Choroid plexus epithelial cell (primary cell): ENCODE measurements at regions not wholly inside any gene's neighbourhood (a gene's known extent, or its start where the extent isn't known, plus 50 kb on each side); places are given as distances from the start of the nearest gene placed in this dataset.

Experiments used
- DNase-seq: peaks from one replicate; pipeline ENCODE4 v3.0.0-alpha.2; 2010; ENCODE audit warnings: low read depth
- H3K4me3 ChIP-seq: 2 replicates; pipeline ENCODE4 v1.5.1; 2011; ENCODE audit warnings: low read depth, mild to moderate bottlenecking, control low read depth, low read length, moderate library complexity
- TF ChIP-seq, protein P1 (sequence below): conservative IDR thresholded peaks from 2 replicates; pipeline ENCODE4 v1.5.1; 2011; ENCODE audit warnings: low read depth, mild to moderate bottlenecking, control low read depth, inconsistent platforms, low read length, moderate library complexity

DNA sequence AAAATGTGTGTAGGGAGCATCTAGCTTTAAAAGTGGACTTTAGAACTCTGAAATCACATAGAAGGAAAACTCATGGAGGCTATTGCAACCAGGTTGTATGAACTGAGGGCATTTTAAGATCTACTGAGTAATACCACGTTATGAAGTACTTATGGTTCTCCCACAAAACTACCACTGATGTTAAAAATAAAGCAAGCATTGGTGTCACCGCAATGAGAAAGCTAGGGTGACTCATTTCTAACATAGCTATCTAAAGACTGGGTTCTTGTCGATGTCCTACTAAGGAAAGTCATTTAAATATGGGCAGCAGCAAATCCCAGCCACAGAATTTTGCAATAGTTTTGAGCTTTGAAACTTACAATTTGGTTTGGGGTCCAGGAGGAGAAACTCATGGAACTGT, 584.8 kb downstream of the DIPK2A start:
- TF ChIP-seq, protein P1, sequence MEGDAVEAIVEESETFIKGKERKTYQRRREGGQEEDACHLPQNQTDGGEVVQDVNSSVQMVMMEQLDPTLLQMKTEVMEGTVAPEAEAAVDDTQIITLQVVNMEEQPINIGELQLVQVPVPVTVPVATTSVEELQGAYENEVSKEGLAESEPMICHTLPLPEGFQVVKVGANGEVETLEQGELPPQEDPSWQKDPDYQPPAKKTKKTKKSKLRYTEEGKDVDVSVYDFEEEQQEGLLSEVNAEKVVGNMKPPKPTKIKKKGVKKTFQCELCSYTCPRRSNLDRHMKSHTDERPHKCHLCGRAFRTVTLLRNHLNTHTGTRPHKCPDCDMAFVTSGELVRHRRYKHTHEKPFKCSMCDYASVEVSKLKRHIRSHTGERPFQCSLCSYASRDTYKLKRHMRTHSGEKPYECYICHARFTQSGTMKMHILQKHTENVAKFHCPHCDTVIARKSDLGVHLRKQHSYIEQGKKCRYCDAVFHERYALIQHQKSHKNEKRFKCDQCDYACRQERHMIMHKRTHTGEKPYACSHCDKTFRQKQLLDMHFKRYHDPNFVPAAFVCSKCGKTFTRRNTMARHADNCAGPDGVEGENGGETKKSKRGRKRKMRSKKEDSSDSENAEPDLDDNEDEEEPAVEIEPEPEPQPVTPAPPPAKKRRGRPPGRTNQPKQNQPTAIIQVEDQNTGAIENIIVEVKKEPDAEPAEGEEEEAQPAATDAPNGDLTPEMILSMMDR = no peak
- DNase-seq = no peak
- no peak overlapping the region for H3K4me3 ChIP-seq

DNA sequence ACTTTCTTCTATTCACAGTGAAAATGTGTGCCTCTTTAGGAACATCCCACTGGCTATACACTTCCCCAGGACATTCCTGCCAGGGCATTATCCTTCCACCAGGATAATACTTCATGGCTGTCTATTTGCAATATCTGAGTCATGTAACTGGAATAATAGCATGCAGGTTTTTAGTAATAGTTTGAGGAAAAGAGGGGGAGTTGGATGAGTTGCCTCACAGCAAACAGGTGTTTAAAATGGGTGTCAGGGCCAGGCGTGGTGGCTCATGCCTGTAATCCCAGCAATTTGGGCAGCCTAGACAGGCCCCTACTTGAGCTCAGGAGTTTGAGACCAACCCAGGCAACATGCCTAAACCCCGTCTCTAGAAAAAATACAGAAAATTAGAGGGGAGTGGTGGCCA, 585.9 kb downstream of the DIPK2A start:
- DNase-seq = no peak
- TF ChIP-seq, protein P1 = no peak
- no peak overlapping the region for H3K4me3 ChIP-seq

DNA sequence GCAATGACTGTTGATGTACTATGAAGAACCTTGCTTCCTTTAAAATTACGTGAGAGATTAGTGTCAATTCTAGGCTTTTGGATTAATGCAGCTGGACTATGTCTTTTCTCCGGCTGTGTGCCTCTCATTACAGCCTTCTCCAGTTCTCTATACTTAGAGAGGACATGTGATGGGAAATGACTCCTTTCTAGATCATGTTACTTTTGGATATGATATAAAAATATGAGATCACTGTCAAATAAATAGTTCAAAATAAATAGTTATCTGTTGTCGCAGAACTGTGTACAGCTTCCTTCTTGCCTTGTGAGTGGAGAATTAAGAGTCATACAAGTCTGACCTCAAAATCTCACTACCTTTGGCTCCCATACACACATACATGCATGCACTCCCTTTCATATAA, 592.4 kb downstream of the DIPK2A start:
- DNase-seq = no peak
- TF ChIP-seq, protein P1 = no peak
- H3K4me3 ChIP-seq = no peak overlapping the region

DNA sequence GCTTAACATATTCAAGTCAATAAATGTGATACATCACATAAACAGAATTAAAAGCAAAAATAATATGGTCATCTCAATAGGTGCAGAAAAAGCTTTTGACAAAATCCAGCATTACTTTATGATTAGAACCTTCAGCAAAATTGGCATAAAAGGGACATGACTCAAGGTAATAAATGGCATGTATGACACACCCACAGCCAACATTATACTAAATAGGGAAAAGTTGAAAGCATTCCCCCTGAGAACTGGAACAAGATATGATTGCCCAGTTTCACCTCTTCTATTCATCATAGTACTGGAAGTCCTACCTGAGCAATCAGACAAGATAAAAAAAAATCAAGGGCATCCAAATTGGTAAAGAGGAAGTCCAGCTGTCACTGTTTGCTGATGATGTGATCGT, 594.7 kb downstream of the DIPK2A start:
- no peak overlapping the region for H3K4me3 ChIP-seq
- no peak for DNase-seq
- TF ChIP-seq, protein P1 = no peak

DNA sequence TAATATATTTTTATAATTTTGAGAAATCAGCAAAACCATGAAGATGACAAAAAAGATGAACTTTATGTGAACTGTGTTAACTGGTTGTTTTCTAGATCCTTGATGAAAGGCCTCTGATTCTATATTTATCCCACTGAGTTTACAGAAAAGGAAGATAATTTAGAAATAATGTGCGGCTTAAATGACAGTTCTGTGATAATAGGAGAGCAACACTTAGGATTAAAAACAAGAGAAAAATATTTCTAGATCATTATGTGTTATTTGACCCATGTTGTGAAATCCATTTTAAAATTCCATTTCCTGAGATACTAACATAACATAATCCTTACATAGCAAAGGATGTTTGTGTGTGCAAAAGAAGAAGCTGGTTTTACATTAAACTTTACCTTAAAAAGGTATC, 598.0 kb downstream of the DIPK2A start:
- no peak for DNase-seq
- TF ChIP-seq, protein P1 = no peak
- H3K4me3 ChIP-seq = no peak overlapping the region

DNA sequence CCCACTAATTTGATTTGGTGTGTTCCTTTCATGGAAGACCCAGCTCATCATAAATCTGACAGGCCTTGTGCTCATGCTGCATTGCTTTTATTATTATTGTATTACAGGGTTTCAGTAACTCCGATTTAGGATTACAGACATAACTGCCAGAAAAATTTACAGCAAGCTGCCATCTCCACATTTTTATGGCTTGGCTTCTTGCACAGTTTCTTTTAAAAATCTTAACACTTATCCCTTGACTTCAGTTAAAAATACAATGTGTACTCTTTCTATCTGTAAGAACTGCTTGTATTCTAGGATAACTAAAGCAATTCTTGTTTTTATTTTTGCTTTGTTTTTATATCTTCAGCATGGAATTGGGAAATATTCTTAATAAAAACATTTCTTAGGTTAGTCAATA, 612.2 kb downstream of the DIPK2A start:
- no peak overlapping the region for H3K4me3 ChIP-seq
- TF ChIP-seq, protein P1 = no peak
- no peak for DNase-seq

DNA sequence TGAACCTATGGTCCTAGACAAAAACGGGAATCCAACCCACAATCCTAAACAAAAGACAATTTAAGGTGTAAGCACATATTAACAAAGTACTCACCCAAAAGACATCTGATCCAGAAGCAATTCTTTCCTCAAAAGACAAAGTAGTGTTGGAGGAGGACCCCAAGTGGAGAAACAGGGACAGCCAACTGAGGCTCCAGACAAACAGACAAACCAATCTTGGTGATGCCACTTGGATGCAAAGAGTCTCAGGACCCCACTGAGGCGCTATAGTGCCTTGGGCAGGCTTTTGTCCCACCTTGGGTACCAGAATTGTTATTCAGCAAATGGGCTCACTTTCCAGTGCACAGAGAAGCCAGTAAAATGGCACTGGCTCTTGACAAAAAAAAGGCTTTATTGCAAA, 613.8 kb downstream of the DIPK2A start:
- DNase-seq = no peak
- H3K4me3 ChIP-seq = no peak overlapping the region
- TF ChIP-seq, protein P1 = no peak
